DOHH2 (cell line): ENCODE measurements at regions not wholly inside any gene's neighbourhood (a gene's known extent, or its start where the extent isn't known, plus 50 kb on each side); places are given as distances from the start of the nearest gene placed in this dataset.

ENCODE experiments used
- H3F3A ChIP-seq: fragments of 200-600 bp; sonication (generic), shearing (Covaris generic); 2 replicates; pipeline ENCODE4 v1.6.0; 2016; ENCODE audit warnings: antibody characterized with exemption, mild to moderate bottlenecking; ENCODE audit not compliant: control insufficient read depth, insufficient read depth
- H3K27ac ChIP-seq: fragments of 200-600 bp; sonication (generic); 2 replicates; pipeline ENCODE4 v1.5.1; 2014; ENCODE audit warnings: low read depth, mild to moderate bottlenecking, low read length, moderate library complexity
- H3K27me3 ChIP-seq: fragments of 200-600 bp; sonication (generic); 2 replicates; pipeline ENCODE4 v1.6.1; 2014; ENCODE audit warnings: mild to moderate bottlenecking, low read length, mixed read lengths; ENCODE audit not compliant: control insufficient read depth
- H3K36me3 ChIP-seq: fragments of 200-600 bp; sonication (generic); 2 replicates; pipeline ENCODE4 v1.6.1; 2014; ENCODE audit warnings: mild to moderate bottlenecking, low read length, moderate library complexity, mixed read lengths; ENCODE audit not compliant: control insufficient read depth
- H3K4me1 ChIP-seq: fragments of 200-600 bp; sonication (generic); 2 replicates; pipeline ENCODE4 v1.6.1; 2014; ENCODE audit warnings: mild to moderate bottlenecking, low read length, mixed read lengths; ENCODE audit not compliant: control insufficient read depth
- H3K4me2 ChIP-seq: fragments of 200-600 bp; sonication (generic); 2 replicates; pipeline ENCODE4 v1.6.0; 2014; ENCODE audit warnings: mild to moderate bottlenecking, low read length, moderate library complexity
- H3K4me3 ChIP-seq: fragments of 200-600 bp; sonication (generic); 2 replicates; pipeline ENCODE4 v1.5.1; 2014; ENCODE audit warnings: mild to moderate bottlenecking, low read length, mixed read lengths
- H3K79me2 ChIP-seq: fragments of 200-600 bp; sonication (generic); 2 replicates; pipeline ENCODE4 v1.6.1; 2014; ENCODE audit warnings: mild to moderate bottlenecking, low read length, mixed read lengths; ENCODE audit not compliant: control insufficient read depth
- H3K9me2 ChIP-seq: fragments of 200-600 bp; sonication (generic); replicated peaks from 2 replicates; pipeline ENCODE4 v1.6.1; 2014; ENCODE audit warnings: mild to moderate bottlenecking, low read length, mixed read lengths; ENCODE audit not compliant: control insufficient read depth
- H3K9me3 ChIP-seq: fragments of 200-600 bp; sonication (generic); 2 replicates; pipeline ENCODE4 v1.6.1; 2014; ENCODE audit warnings: antibody characterized with exemption, low read length, mixed read lengths; ENCODE audit not compliant: control insufficient read depth, insufficient read depth
- H4K20me1 ChIP-seq: fragments of 200-600 bp; sonication (generic); 2 replicates; pipeline ENCODE4 v1.6.0; 2014; ENCODE audit warnings: low read depth, mild to moderate bottlenecking, antibody characterized with exemption, low read length, moderate library complexity; ENCODE audit not compliant: control insufficient read depth, insufficient read depth
- EZH2phosphoT487 ChIP-seq: fragments of 200-600 bp; sonication (generic); IDR thresholded peaks from 2 replicates; pipeline ENCODE4 v1.6.1; 2017; ENCODE audit warnings: borderline replicate concordance, mild to moderate bottlenecking, antibody characterized with exemption, low read length, moderate library complexity, mixed read lengths
- TF ChIP-seq, protein P1 (sequence below): fragments of 200-600 bp; sonication (generic); IDR thresholded peaks from one replicate; pipeline ENCODE4 v1.5.1; 2014; ENCODE audit warnings: antibody characterized with exemption, mild to moderate bottlenecking, low read depth, low read length; ENCODE audit not compliant: poor library complexity, severe bottlenecking

GRCh38 chr5:85549229-85549628 lies 1068.5 kb upstream of the COX7C start:
- H3K4me1 ChIP-seq: no peaks in the 10 kb centered on the region
- H3K4me2 ChIP-seq: no peak overlapping the region
- H3K9me2 ChIP-seq: no peaks in the 10 kb centered on the region
- no peaks in the 10 kb centered on the region for H3K36me3 ChIP-seq
- no peaks in the 10 kb centered on the region for H3K79me2 ChIP-seq
- H3K27me3 ChIP-seq: no peaks in the 10 kb centered on the region
- H4K20me1 ChIP-seq: no peaks in the 10 kb centered on the region
- H3K9me3 ChIP-seq: no peaks in the 10 kb centered on the region
- H3K4me3 ChIP-seq: no peak overlapping the region
- TF ChIP-seq, protein P1, sequence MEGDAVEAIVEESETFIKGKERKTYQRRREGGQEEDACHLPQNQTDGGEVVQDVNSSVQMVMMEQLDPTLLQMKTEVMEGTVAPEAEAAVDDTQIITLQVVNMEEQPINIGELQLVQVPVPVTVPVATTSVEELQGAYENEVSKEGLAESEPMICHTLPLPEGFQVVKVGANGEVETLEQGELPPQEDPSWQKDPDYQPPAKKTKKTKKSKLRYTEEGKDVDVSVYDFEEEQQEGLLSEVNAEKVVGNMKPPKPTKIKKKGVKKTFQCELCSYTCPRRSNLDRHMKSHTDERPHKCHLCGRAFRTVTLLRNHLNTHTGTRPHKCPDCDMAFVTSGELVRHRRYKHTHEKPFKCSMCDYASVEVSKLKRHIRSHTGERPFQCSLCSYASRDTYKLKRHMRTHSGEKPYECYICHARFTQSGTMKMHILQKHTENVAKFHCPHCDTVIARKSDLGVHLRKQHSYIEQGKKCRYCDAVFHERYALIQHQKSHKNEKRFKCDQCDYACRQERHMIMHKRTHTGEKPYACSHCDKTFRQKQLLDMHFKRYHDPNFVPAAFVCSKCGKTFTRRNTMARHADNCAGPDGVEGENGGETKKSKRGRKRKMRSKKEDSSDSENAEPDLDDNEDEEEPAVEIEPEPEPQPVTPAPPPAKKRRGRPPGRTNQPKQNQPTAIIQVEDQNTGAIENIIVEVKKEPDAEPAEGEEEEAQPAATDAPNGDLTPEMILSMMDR: no peak
- TF ChIP-seq EZH2phosphoT487: no peak
- no peak overlapping the region for H3K27ac ChIP-seq
- H3F3A ChIP-seq: no peaks in the 10 kb centered on the region

DNA sequence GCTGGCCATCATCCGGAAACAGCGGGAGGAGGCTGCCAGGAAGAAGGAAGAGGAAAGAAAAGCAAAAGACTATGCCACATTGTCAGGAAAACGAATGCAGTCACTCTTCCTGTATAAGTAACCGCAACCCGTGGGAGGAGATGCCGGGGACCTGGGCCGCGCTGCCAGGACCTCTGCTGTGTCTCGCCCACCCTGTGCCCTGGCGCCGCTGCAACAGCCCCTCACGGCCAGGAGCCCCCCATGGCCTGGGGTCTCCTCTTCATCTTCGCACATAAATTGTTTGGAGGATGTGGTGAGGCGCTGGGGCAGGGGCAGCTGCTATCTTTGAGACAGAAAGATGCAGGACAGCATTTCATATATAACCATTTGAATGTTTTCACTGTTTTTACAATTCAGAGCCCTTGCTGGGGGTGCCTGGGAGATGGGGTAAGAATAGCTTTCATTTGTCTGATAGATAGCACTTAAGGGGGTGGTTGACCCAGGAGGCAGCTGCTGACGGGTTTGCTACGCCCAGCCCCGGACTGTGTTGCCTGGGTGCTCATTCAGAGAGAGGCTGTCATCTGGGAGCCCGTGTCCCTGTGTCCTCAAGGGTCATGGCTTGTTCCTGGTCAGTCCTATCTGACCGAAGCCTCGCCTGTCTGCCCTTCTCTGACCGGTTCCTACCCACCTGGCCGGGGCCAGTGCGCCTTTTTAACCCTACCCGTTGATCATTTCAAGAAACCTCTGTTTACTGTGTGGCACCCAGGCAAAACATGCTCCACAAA lies 1067.7 kb upstream of the COX7C start:
- Histone ChIP-seq H3K27ac (no peak overlapping the region), H4K20me1 (no peaks in the 10 kb centered on the region), H3K4me1 (no peaks in the 10 kb centered on the region), H3K9me3 (no peaks in the 10 kb centered on the region), H3F3A (no peaks in the 10 kb centered on the region), H3K9me2 (no peaks in the 10 kb centered on the region), H3K4me3 (no peak overlapping the region), H3K36me3 (no peaks in the 10 kb centered on the region), H3K4me2 (no peak overlapping the region), H3K27me3 (no peaks in the 10 kb centered on the region), H3K79me2 (no peaks in the 10 kb centered on the region)
- TF ChIP-seq EZH2phosphoT487: no peak
- TF ChIP-seq, protein P1: no peak

DNA sequence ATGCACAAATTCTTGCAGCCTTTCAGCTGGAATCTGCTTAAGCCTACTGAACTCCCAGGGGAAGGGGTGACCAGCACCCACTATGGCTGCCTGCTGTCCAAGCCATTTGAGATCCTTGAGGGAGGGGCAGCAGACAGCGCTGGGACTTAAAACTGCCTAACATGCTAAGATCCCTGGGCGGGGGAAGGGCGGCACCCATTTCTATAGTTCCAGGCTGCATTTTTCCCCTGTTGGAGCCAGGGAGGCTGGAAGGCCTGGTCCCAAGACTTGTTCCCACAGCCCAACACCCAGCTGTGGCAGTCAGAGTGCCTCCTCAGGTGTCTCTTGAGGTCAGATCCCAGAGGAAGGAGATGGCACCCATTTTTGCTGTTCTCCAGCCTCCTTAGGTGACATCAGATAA lies 1061.3 kb upstream of the COX7C start:
- no peaks in the 10 kb centered on the region for H3K4me1 ChIP-seq
- TF ChIP-seq, protein P1: no peak
- TF ChIP-seq EZH2phosphoT487: no peak
- no peaks in the 10 kb centered on the region for H3K36me3 ChIP-seq
- H3K27ac ChIP-seq: no peak overlapping the region
- H3K9me2 ChIP-seq: no peaks in the 10 kb centered on the region
- no peak overlapping the region for H3K4me2 ChIP-seq
- no peaks in the 10 kb centered on the region for H3K79me2 ChIP-seq
- no peaks in the 10 kb centered on the region for H3K27me3 ChIP-seq
- H3F3A ChIP-seq: no peaks in the 10 kb centered on the region
- no peak overlapping the region for H3K4me3 ChIP-seq
- H4K20me1 ChIP-seq: no peaks in the 10 kb centered on the region
- no peaks in the 10 kb centered on the region for H3K9me3 ChIP-seq
